GM23338 (cell line): ENCODE measurements at regions not wholly inside any gene's neighbourhood (a gene's known extent, or its start where the extent isn't known, plus 50 kb on each side); places are given as distances from the start of the nearest gene placed in this dataset.

Experiments used
- ATAC-seq: fragments of 200-7000 bp; cut with Tn5 transposase; 3 replicates; pipeline ENCODE4 v1.9.1; 2020
- DNase-seq: peaks from one replicate; pipeline ENCODE4 v3.0.0-alpha.2; 2015; ENCODE audit warnings: low spot score
- H2AFZ ChIP-seq: fragments of 200-600 bp; sonication (generic); 2 replicates; pipeline ENCODE4 v1.8.0; 2016; ENCODE audit warnings: antibody characterized with exemption, mild to moderate bottlenecking, moderate library complexity
- H3F3A ChIP-seq: fragments of 200-600 bp; sonication (generic); replicated peaks from 2 replicates; pipeline ENCODE4 v1.8.0; 2017; ENCODE audit warnings: antibody characterized with exemption, mixed run types, low read depth
- H3K27ac ChIP-seq: fragments of 200-600 bp; sonication (generic); 2 replicates; pipeline ENCODE4 v1.6.1; 2016; ENCODE audit warnings: low read depth
- H3K27me3 ChIP-seq: fragments of 200-600 bp; sonication (generic); 2 replicates; pipeline ENCODE4 v1.8.0; 2016; ENCODE audit warnings: mild to moderate bottlenecking, mixed run types, moderate library complexity; ENCODE audit not compliant: insufficient read depth
- H3K36me3 ChIP-seq: fragments of 200-600 bp; sonication (generic); 2 replicates; pipeline ENCODE4 v1.8.0; 2016; ENCODE audit warnings: mild to moderate bottlenecking; ENCODE audit not compliant: insufficient read depth
- H3K4me1 ChIP-seq: fragments of 200-600 bp; sonication (generic); 2 replicates; pipeline ENCODE4 v1.8.0; 2016; ENCODE audit warnings: mild to moderate bottlenecking, moderate library complexity; ENCODE audit not compliant: insufficient read depth
- H3K4me2 ChIP-seq: fragments of 200-600 bp; sonication (generic); 2 replicates; pipeline ENCODE4 v1.7.1; 2017; ENCODE audit warnings: mixed run types
- H3K4me3 ChIP-seq: fragments of 200-600 bp; sonication (generic); 2 replicates; pipeline ENCODE4 v1.6.1; 2016; ENCODE audit warnings: mixed run types
- H3K79me2 ChIP-seq: fragments of 200-600 bp; sonication (generic); replicated peaks from 2 replicates; pipeline ENCODE4 v1.8.0; 2017; ENCODE audit warnings: mild to moderate bottlenecking; ENCODE audit not compliant: insufficient read depth
- H3K9me2 ChIP-seq: fragments of 200-600 bp; sonication (generic); 2 replicates; pipeline ENCODE4 v1.8.0; 2017; ENCODE audit not compliant: insufficient read depth
- H4K20me1 ChIP-seq: fragments of 200-600 bp; sonication (generic); replicated peaks from 2 replicates; pipeline ENCODE4 v1.8.0; 2017; ENCODE audit warnings: mild to moderate bottlenecking; ENCODE audit not compliant: insufficient read depth
- H3K27ac Mint-ChIP-seq: 2 replicates; pipeline ENCODE4 v1.8.0; 2020; ENCODE audit warnings: inconsistent platforms, mild to moderate bottlenecking, moderate library complexity, mixed read lengths
- H3K27me3 Mint-ChIP-seq: 3 replicates; pipeline ENCODE4 v1.8.0; 2022; ENCODE audit warnings: low read depth, mild to moderate bottlenecking, moderate library complexity, mixed read lengths, inconsistent platforms; ENCODE audit not compliant: insufficient read depth, poor library complexity
- H3K36me3 Mint-ChIP-seq: 3 replicates; pipeline ENCODE4 v1.8.0; 2021; ENCODE audit warnings: low read depth, mild to moderate bottlenecking, inconsistent platforms, moderate library complexity, mixed read lengths
- H3K4me1 Mint-ChIP-seq: 3 replicates; pipeline ENCODE4 v1.8.0; 2020; ENCODE audit warnings: mild to moderate bottlenecking, inconsistent platforms, mixed read lengths
- H3K4me3 Mint-ChIP-seq: 3 replicates; pipeline ENCODE4 v1.8.0; 2021; ENCODE audit warnings: moderate library complexity, mild to moderate bottlenecking, inconsistent platforms, mixed read lengths
- H3K9me3 Mint-ChIP-seq: 3 replicates; pipeline ENCODE4 v1.8.0; 2020; ENCODE audit warnings: moderate library complexity, mild to moderate bottlenecking, inconsistent platforms, mixed read lengths
- CREB1 ChIP-seq: fragments of 250-450 bp; sonication (Bioruptor Pico); IDR thresholded peaks from 2 replicates; pipeline ENCODE4 v1.5.0; 2020; ENCODE audit warnings: low read depth, mild to moderate bottlenecking, moderate library complexity
- EZH2 ChIP-seq: fragments of 200-600 bp; sonication (generic); IDR thresholded peaks from one replicate; pipeline ENCODE4 v1.8.0; 2017; ENCODE audit warnings: antibody characterized with exemption, mild to moderate bottlenecking, low read depth; ENCODE audit not compliant: unreplicated experiment
- EZH2phosphoT487 ChIP-seq: fragments of 200-600 bp; sonication (generic); IDR thresholded peaks from one replicate; pipeline ENCODE4 v1.8.1; 2018; ENCODE audit warnings: antibody characterized with exemption; ENCODE audit not compliant: unreplicated experiment
- JUNB ChIP-seq: IDR thresholded peaks from one replicate; pipeline ENCODE4 v1.6.1; 2016; ENCODE audit warnings: antibody characterized with exemption; ENCODE audit not compliant: unreplicated experiment
- NANOG ChIP-seq: IDR thresholded peaks from 2 replicates; pipeline ENCODE4 v1.6.1; 2016; ENCODE audit warnings: antibody characterized with exemption, borderline replicate concordance
- POLR2AphosphoS5 ChIP-seq: IDR thresholded peaks from 2 replicates; pipeline ENCODE4 v1.6.1; 2016; ENCODE audit warnings: antibody characterized with exemption, low read depth
- STAT1 ChIP-seq: IDR thresholded peaks from one replicate; pipeline ENCODE4 v1.6.1; 2016; ENCODE audit warnings: antibody characterized with exemption; ENCODE audit not compliant: unreplicated experiment
- ZNF114 ChIP-seq: fragments of 250-450 bp; sonication (Bioruptor Pico); IDR thresholded peaks from 2 replicates; pipeline ENCODE4 v1.5.0; 2020; ENCODE audit warnings: mild to moderate bottlenecking, moderate library complexity
- ZNF331 ChIP-seq: fragments of 250-450 bp; sonication (Bioruptor Pico); IDR thresholded peaks from 2 replicates; pipeline ENCODE4 v1.5.0; 2020; ENCODE audit warnings: low read depth, mild to moderate bottlenecking, moderate library complexity
- TF ChIP-seq, protein P1 (sequence below): fragments of 250-450 bp; sonication (Bioruptor Pico); IDR thresholded peaks from 2 replicates; pipeline ENCODE4 v1.5.0; 2020; ENCODE audit warnings: mild to moderate bottlenecking, moderate library complexity
- TF ChIP-seq, protein P2 (sequence below): IDR thresholded peaks from one replicate; pipeline ENCODE4 v1.6.1; 2018; ENCODE audit warnings: antibody characterized with exemption; ENCODE audit not compliant: unreplicated experiment
- TF ChIP-seq, protein P3 (sequence below): IDR thresholded peaks from 2 replicates; pipeline ENCODE4 v1.6.1; 2016; ENCODE audit warnings: antibody characterized with exemption
- TF ChIP-seq, protein P4 (sequence below), 2 experiments: fragments of 200-600 bp in 1 of 2; sonication (generic) in 1 of 2; conservative IDR thresholded peaks; 2 replicates each; pipeline versions ENCODE4 v1.5.1 to v1.6.1; 2016 to 2017; ENCODE audit warnings: antibody characterized with exemption in 2 of 2, low read depth in 2 of 2, mild to moderate bottlenecking in 2 of 2, moderate library complexity in 1 of 2

DNA sequence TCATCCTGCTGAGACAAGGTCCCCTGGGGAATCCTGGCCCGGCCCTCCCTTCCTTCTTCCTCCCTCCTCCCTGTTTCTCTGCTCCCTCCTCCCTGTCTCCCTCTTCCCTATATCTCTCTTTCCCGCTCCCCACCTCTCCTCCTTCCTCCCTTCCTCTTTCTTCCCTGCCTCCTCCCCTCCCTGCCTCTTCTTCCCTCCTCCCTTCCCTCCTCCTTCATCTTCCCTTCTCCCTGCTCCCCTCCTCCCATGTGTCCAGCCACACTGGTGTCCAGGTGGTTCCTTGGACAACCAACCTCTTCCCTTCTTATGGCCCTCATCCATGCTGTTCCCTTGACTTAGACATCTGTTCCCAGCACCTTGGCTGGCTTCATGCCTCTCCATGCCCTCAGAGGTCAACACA is 258.1 kb downstream of the MN1 start:
- Histone ChIP-seq H3K27me3 (no peaks in the 10 kb centered on the region), H3K9me2 (no peaks in the 10 kb centered on the region), H3K4me3 (no peak overlapping the region), H3K4me2 (no peak overlapping the region), H3K79me2 (no peaks in the 10 kb centered on the region), H3K27ac (no peak overlapping the region), H4K20me1 (no peaks in the 10 kb centered on the region), H3F3A (0 out of 2 replicates have a peak, but pooled peaks cover 3% of the 10 kb centered on the region), H2AFZ (no peak overlapping the region), H3K4me1 (peaks cover 18% of the 10 kb centered on the region), H3K36me3 (no peaks in the 10 kb centered on the region)
- ATAC-seq (no peak), DNase-seq (no peak)
- Mint-ChIP-seq H3K27ac (no peak overlapping the region), H3K9me3 (no peaks in the 10 kb centered on the region), H3K4me1 (peaks cover 39% of the 10 kb centered on the region), H3K4me3 (no peak overlapping the region), H3K36me3 (no peaks in the 10 kb centered on the region), H3K27me3 (peaks cover 9% of the 10 kb centered on the region)
- TF ChIP-seq JUNB (no peak), ZNF114 (CRISPR knock-in tag) (no peak), EZH2phosphoT487 (no peak), NANOG (no peak), STAT1 (no peak), ZNF331 (no peak), EZH2 (no peak), POLR2AphosphoS5 (no peak), CREB1 (no peak)
- TF ChIP-seq, protein P1, sequence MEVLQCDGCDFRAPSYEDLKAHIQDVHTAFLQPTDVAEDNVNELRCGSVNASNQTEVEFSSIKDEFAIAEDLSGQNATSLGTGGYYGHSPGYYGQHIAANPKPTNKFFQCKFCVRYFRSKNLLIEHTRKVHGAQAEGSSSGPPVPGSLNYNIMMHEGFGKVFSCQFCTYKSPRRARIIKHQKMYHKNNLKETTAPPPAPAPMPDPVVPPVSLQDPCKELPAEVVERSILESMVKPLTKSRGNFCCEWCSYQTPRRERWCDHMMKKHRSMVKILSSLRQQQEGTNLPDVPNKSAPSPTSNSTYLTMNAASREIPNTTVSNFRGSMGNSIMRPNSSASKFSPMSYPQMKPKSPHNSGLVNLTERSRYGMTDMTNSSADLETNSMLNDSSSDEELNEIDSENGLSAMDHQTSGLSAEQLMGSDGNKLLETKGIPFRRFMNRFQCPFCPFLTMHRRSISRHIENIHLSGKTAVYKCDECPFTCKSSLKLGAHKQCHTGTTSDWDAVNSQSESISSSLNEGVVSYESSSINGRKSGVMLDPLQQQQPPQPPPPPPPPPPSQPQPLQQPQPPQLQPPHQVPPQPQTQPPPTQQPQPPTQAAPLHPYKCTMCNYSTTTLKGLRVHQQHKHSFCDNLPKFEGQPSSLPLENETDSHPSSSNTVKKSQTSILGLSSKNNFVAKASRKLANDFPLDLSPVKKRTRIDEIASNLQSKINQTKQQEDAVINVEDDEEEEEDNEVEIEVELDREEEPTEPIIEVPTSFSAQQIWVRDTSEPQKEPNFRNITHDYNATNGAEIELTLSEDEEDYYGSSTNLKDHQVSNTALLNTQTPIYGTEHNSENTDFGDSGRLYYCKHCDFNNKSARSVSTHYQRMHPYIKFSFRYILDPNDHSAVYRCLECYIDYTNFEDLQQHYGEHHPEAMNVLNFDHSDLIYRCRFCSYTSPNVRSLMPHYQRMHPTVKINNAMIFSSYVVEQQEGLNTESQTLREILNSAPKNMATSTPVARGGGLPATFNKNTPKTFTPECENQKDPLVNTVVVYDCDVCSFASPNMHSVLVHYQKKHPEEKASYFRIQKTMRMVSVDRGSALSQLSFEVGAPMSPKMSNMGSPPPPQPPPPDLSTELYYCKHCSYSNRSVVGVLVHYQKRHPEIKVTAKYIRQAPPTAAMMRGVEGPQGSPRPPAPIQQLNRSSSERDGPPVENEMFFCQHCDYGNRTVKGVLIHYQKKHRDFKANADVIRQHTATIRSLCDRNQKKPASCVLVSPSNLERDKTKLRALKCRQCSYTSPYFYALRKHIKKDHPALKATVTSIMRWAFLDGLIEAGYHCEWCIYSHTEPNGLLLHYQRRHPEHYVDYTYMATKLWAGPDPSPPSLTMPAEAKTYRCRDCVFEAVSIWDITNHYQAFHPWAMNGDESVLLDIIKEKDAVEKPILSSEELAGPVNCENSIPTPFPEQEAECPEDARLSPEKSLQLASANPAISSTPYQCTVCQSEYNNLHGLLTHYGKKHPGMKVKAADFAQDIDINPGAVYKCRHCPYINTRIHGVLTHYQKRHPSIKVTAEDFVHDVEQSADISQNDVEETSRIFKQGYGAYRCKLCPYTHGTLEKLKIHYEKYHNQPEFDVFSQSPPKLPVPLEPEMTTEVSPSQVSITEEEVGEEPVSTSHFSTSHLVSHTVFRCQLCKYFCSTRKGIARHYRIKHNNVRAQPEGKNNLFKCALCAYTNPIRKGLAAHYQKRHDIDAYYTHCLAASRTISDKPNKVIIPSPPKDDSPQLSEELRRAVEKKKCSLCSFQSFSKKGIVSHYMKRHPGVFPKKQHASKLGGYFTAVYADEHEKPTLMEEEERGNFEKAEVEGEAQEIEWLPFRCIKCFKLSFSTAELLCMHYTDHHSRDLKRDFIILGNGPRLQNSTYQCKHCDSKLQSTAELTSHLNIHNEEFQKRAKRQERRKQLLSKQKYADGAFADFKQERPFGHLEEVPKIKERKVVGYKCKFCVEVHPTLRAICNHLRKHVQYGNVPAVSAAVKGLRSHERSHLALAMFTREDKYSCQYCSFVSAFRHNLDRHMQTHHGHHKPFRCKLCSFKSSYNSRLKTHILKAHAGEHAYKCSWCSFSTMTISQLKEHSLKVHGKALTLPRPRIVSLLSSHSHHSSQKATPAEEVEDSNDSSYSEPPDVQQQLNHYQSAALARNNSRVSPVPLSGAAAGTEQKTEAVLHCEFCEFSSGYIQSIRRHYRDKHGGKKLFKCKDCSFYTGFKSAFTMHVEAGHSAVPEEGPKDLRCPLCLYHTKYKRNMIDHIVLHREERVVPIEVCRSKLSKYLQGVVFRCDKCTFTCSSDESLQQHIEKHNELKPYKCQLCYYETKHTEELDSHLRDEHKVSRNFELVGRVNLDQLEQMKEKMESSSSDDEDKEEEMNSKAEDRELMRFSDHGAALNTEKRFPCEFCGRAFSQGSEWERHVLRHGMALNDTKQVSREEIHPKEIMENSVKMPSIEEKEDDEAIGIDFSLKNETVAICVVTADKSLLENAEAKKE (CRISPR knock-in tag): no peak
- TF ChIP-seq, protein P2, sequence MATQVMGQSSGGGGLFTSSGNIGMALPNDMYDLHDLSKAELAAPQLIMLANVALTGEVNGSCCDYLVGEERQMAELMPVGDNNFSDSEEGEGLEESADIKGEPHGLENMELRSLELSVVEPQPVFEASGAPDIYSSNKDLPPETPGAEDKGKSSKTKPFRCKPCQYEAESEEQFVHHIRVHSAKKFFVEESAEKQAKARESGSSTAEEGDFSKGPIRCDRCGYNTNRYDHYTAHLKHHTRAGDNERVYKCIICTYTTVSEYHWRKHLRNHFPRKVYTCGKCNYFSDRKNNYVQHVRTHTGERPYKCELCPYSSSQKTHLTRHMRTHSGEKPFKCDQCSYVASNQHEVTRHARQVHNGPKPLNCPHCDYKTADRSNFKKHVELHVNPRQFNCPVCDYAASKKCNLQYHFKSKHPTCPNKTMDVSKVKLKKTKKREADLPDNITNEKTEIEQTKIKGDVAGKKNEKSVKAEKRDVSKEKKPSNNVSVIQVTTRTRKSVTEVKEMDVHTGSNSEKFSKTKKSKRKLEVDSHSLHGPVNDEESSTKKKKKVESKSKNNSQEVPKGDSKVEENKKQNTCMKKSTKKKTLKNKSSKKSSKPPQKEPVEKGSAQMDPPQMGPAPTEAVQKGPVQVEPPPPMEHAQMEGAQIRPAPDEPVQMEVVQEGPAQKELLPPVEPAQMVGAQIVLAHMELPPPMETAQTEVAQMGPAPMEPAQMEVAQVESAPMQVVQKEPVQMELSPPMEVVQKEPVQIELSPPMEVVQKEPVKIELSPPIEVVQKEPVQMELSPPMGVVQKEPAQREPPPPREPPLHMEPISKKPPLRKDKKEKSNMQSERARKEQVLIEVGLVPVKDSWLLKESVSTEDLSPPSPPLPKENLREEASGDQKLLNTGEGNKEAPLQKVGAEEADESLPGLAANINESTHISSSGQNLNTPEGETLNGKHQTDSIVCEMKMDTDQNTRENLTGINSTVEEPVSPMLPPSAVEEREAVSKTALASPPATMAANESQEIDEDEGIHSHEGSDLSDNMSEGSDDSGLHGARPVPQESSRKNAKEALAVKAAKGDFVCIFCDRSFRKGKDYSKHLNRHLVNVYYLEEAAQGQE: no peak
- TF ChIP-seq, protein P3, sequence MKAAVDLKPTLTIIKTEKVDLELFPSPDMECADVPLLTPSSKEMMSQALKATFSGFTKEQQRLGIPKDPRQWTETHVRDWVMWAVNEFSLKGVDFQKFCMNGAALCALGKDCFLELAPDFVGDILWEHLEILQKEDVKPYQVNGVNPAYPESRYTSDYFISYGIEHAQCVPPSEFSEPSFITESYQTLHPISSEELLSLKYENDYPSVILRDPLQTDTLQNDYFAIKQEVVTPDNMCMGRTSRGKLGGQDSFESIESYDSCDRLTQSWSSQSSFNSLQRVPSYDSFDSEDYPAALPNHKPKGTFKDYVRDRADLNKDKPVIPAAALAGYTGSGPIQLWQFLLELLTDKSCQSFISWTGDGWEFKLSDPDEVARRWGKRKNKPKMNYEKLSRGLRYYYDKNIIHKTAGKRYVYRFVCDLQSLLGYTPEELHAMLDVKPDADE: no peak
- TF ChIP-seq, protein P4, sequence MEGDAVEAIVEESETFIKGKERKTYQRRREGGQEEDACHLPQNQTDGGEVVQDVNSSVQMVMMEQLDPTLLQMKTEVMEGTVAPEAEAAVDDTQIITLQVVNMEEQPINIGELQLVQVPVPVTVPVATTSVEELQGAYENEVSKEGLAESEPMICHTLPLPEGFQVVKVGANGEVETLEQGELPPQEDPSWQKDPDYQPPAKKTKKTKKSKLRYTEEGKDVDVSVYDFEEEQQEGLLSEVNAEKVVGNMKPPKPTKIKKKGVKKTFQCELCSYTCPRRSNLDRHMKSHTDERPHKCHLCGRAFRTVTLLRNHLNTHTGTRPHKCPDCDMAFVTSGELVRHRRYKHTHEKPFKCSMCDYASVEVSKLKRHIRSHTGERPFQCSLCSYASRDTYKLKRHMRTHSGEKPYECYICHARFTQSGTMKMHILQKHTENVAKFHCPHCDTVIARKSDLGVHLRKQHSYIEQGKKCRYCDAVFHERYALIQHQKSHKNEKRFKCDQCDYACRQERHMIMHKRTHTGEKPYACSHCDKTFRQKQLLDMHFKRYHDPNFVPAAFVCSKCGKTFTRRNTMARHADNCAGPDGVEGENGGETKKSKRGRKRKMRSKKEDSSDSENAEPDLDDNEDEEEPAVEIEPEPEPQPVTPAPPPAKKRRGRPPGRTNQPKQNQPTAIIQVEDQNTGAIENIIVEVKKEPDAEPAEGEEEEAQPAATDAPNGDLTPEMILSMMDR (conservative IDR thresholded peaks at IDR 0.05; ENCODE audit: low read depth in 2 of 2): no peak
